ENCODE measurements at regions not wholly inside any gene's neighbourhood (a gene's known extent, or its start where the extent isn't known, plus 50 kb on each side); places are given as distances from the start of the nearest gene placed in this dataset.
A peak's percentile ranks its signal among the peaks of the same experiment; 100 is the strongest.
"Not testable (repeated sequence)": the region's sequence is repeated elsewhere in the genome, so short reads cannot be mapped to it uniquely, and the experiment has no call there.

DNA sequence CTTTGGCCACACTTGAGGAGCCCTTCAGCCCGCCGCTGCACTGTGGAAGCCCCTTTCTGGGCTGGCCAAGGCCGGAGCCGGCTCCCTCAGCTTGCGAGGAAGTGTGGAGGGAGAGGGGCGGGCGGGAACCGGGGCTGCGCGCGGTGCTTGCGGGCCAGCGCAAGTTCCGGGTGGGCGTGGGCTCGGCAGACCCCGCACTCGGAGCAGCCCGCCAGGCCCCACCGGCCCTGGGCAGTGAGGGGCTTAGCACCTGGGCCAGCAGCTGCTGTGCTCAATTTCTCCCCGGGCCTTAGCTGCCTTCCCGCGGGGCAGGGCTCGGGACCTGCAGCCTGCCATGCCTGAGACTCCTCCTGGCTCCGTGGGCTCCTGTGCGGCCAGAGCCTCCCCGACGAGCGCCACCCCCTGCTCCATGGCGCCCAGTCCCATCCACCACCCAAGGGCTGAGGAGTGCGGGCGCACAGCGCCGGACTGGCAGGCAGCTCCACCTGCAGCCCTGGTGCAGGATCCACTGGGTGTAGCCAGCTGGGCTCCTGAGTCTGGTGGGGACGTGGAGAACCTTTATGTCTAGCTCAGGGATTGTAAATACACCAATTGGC, 129.2 kb downstream of the MRPL14 start:
- DNase-seq, result not testable (repeated sequence)

- DNase-seq, result no peak
Measured at GRCh38 chr6:43997345-43997677, 129.9 kb downstream of the MRPL14 start.

DNA sequence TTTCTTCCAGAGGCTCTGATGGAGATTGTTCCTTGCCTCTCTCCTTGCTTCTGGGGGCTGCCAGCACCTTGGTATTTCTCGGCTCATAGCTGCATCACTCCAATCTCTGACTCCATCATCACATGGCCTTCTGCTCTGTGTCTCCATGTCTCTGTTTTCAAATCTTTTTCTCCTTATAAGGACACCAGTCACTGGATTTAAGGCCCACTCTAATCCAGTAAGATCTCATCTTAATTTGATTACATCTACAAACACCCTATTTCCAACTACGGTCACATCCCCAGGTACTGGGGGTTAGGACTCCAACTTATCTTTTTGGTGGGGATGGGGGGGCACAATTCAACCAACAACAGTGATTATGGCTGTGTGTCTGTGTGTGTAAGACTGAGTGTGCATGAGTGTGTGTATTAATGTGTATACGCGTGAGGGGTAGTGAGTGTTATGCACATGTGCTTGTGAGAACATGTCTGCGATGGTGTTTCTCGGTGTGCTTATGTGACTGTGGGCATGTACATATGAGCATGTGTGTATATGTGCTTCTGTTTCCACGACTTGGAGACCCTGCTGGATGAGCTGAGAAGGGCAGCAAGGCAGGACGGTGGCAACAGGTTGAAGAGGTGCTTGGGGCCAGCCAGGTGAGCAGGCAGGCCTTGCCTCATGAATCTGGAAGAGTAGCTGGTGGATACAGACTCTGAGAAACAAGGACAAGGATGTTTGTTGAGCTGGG, 130.5 kb downstream of the MRPL14 start:
- DNase-seq, result no peak

GRCh38 chr6:43995137-43995536, 132.1 kb downstream of the MRPL14 start:
- DNase-seq, result no peak

GRCh38 chr6:43993881-43994523, 133.2 kb downstream of the MRPL14 start:
- DNase-seq, result no peak

- DNase-seq, result no peak
Measured at GRCh38 chr6:43992783-43993644, 134.2 kb downstream of the MRPL14 start.

DNA sequence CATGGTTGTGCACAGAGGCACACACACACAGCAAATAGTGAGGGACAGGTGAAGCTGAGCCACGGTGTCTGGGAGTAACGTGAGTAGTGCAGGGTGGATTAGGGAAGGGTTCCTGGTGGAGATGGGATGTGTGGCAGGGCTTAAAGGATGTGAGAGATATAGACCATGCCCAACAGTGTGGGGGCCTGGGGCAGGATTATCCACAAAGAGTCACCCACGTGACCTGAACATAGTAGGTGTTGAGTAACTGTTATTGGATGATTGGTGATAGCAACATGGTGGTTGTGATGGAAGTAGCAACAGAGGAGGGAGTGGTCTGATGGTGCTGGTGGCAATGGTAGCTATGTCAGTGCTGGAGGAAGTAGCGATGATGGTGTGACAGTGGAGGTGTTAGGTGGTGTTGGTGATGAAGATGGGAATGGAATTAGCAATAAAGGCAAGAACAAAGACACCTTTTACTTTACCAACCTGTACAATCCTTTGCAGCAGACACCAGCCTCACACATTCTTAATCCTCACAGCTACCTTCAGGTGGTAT, 135.1 kb downstream of the MRPL14 start:
- no peak for DNase-seq

- DNase-seq, result no peak
Measured at GRCh38 chr6:43990627-43991619, 136.3 kb downstream of the MRPL14 start.

DNA sequence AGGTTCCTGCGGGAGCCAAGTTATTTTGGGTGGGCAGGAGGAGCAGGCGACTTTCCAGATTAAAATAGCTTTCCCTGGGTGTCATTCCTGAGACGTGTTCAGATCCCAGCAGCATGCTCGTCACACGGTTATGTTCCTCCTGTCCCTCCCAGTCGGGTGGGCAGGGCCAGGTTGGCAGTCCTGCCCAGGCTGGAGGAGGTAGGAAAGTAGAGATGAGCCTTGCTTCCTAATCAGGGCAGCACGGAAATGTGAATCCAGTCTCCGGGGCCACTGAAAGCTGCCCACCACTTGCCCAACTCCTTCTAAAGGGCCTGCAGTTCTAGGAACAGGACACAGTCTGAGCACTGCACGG, 137.0 kb downstream of the MRPL14 start:
- DNase-seq, result no peak

- peak; percentile 17 for DNase-seq
Measured at GRCh38 chr6:43989581-43990146, 137.6 kb downstream of the MRPL14 start.

- DNase-seq, result no peak
Measured at GRCh38 chr6:43988801-43989200, 138.5 kb downstream of the MRPL14 start.

GRCh38 chr6:43987838-43988439, 139.3 kb downstream of the MRPL14 start:
- no peak for DNase-seq

GRCh38 chr6:43986177-43986825, 141.0 kb downstream of the MRPL14 start:
- DNase-seq, result no peak

DNA sequence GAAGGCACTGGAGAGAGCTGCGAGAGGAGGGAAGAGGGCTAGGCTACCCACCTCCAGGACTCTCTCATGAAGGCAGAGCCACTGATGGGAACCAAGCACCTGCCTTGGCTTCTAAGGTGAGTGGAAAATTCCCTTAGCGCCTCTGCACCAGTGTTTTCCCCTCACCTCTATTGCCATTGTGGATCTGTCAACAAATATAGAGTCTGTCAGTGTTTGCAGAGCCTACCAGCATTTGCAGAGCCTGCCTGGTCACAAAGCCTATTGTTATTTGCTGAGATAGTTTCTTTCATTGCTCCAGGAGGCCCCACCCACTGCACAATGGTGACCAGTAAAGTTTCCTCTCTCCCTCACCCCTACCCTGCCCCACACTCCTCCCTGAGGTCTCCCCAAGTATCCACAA, 141.9 kb downstream of the MRPL14 start:
- no peak for DNase-seq

- no peak for DNase-seq
Measured at GRCh38 chr6:43984442-43985321, 142.6 kb downstream of the MRPL14 start.

GRCh38 chr6:43983632-43984031, 143.6 kb downstream of the MRPL14 start:
- peak; percentile 85 for DNase-seq

DNA sequence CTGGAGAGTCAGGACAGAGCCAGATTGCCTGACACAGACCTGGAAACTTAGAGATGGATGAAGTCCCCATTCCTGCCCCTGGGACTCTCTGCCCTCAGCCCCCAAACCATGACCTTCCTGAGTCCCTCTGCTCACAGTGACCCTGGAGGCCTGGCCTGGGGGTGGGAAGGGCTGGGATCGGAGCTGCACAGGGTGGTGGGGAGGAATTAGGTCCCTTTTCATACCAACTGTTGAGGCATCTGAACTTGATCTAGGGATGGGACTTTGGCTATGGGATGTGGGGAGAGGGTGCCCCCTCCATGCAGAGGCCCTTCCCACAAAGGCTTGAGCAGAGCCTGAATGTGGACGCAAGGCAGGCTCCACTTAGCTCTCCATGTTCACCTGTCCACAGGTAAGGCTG, 144.1 kb downstream of the MRPL14 start:
- no peak for DNase-seq

DNA sequence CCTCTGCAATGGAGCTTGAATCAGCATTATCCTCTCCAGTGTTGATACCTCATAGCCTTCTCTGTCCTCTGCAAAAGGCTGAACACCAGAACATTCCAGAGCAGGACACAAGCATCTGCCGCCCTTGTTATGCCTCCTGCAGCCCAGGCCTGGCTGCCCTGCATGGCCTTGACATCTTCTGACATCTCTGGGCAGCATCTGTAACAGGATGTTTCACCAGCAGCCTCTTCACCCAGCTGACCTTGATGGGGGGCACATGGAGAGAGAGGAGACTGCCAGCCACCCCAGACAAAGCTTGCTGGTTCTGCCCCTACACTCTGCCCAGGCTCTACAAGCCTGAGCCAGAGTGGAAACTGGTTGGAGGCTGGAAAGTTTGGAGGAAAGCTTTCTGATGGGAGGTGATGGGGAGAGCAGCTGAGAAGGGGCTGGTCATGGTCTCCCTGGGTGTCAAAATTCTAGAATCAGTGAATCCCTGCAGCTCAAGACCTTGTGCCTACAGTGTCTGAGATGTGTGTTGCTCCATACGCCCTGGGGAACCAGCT, 145.1 kb downstream of the MRPL14 start:
- no peak for DNase-seq

DNA sequence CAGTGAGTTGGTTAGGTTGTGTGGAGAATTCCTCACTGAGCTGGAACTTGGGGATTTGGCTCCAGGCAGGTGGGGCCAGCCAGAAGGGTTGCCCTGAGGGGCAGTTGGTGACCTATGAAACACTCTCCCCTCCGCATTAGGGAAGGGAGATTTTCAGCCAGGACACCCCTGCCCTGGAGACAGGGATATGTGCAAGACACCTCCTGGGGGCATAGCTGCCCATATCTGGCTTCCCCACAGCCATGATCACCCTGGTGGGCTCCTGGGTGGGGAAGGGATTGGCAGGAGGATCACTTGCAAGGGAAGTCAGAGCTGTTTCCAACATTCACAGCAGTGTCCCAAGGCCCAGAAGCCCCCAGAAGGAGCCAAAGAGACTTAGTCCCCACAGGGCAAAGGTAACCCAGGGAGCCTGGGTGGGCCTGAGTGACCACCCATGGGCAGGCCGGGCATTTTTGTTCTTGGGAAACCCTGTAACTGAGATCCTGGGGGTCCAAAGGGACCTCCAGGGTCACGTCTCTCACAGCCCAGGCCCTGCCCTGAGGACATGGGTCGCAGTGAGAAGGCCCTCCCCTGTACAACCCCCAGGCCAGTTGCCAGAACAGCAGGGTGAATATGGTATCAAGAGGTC, 145.8 kb downstream of the MRPL14 start:
- DNase-seq, result no peak

All from NCI-H1436 (cell line).